ENCODE measurements at regions not wholly inside any gene's neighbourhood (a gene's known extent, or its start where the extent isn't known, plus 50 kb on each side); places are given as distances from the start of the nearest gene placed in this dataset.
"Not testable (repeated sequence)": the region's sequence is repeated elsewhere in the genome, so short reads cannot be mapped to it uniquely, and the experiment has no call there.

DNA sequence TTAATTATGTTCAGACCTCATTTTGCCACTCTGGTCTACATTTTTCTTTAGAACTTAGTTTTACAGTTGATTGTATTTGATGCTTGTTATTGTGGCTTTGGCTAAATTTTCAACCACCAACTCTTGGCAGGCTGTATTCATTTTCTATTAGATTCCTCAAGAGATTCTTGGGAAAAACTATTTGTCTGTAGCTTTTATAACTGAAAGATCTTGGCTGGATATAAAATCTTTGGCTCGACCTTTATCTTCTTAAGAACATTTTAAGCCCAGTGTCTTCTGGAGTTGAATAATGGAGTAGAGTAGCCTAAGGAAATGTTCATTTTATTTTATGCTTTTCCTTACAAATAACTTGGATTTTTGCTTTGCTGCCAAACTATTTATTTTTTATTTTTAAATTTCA is 848.5 kb downstream of the PCDH17 start:
- DNase-seq = no peak
- intact Hi-C loops (cut with DNase I) = no loop called here

DNA sequence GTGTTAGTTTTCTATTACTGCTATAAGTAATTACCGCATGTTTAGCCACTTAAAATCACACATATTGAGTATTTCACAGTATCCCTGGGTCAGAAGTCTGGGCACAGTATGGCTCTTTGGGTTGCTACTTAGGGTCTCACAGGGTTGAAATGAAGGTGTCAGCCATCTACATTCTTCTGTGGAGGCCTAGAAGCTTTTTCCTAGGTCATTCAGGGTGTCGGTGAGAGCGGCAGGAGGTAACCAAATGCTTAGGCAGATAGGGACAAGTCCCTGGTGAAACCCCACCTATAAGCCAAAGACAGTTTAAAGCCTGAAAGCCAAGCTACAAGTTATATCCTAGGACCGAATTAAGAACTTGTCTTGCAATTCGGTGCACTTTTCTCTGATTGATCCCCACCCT is 856.7 kb downstream of the PCDH17 start:
- DNase-seq = no peak
- H3K4me1 ChIP-seq (ENCODE audit: insufficient read depth) = no peaks in the 10 kb centered on the region
- H3K27ac ChIP-seq = no peak overlapping the region
- intact Hi-C loops (cut with DNase I) = no loop called here
- 82 to 86% (median 86%) methylated on average over 5 of the region's 5 CpGs for WGBS, 3 donors
- H3K9me3 ChIP-seq = no peaks in the 10 kb centered on the region
- no peak for TF ChIP-seq POLR2A (IDR thresholded peaks at IDR 0.05)
- TF ChIP-seq, protein P1, sequence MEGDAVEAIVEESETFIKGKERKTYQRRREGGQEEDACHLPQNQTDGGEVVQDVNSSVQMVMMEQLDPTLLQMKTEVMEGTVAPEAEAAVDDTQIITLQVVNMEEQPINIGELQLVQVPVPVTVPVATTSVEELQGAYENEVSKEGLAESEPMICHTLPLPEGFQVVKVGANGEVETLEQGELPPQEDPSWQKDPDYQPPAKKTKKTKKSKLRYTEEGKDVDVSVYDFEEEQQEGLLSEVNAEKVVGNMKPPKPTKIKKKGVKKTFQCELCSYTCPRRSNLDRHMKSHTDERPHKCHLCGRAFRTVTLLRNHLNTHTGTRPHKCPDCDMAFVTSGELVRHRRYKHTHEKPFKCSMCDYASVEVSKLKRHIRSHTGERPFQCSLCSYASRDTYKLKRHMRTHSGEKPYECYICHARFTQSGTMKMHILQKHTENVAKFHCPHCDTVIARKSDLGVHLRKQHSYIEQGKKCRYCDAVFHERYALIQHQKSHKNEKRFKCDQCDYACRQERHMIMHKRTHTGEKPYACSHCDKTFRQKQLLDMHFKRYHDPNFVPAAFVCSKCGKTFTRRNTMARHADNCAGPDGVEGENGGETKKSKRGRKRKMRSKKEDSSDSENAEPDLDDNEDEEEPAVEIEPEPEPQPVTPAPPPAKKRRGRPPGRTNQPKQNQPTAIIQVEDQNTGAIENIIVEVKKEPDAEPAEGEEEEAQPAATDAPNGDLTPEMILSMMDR (IDR thresholded peaks at IDR 0.05) = no peak
- no peak for TF ChIP-seq EP300 (IDR thresholded peaks at IDR 0.05)
- H3K27me3 ChIP-seq = no peaks in the 10 kb centered on the region
- H3K4me3 ChIP-seq = no peak overlapping the region
- H3K36me3 ChIP-seq = no peaks in the 10 kb centered on the region

More for the DNA sequence above, 848.5 kb downstream of the PCDH17 start:
- H3K9me3 ChIP-seq = no peaks in the 10 kb centered on the region
- no peak for TF ChIP-seq POLR2A (IDR thresholded peaks at IDR 0.05)
- TF ChIP-seq EP300 (IDR thresholded peaks at IDR 0.05) = no peak
- TF ChIP-seq, protein P1 (IDR thresholded peaks at IDR 0.05) = no peak
- no peak overlapping the region for H3K4me3 ChIP-seq
- no peaks in the 10 kb centered on the region for H3K36me3 ChIP-seq
- no peaks in the 10 kb centered on the region for H3K27me3 ChIP-seq
- WGBS, 3 donors = 48 to 74% (median 54%) methylated on average over 1 of the region's 1 CpG
- no peaks in the 10 kb centered on the region for H3K4me1 ChIP-seq (ENCODE audit: insufficient read depth)
- H3K27ac ChIP-seq = no peak overlapping the region

DNA sequence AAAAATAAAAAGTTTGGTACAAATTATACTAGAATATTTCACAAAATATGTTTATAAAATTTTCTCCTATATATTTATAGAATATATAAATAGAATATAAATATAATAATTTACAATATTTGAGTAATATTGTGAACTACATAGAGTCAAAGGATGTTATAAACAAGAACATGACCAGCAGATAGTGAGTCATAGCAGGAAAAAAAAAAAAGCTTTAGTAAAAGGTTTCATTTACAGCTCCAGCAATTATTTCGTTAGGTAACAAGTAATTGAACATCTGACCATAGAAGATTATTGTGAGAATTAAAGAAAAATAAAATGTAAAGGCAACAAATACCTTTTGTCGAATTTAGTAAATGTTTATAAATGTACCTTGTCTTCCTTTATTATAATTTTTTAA is 864.1 kb downstream of the PCDH17 start:
- Histone ChIP-seq H3K27me3 (no peaks in the 10 kb centered on the region), H3K4me1 (ENCODE audit: insufficient read depth) (no peaks in the 10 kb centered on the region), H3K27ac (no peak overlapping the region), H3K36me3 (no peaks in the 10 kb centered on the region), H3K9me3 (no peaks in the 10 kb centered on the region), H3K4me3 (no peak overlapping the region)
- TF ChIP-seq EP300 (IDR thresholded peaks at IDR 0.05) (no peak), POLR2A (IDR thresholded peaks at IDR 0.05) (no peak)
- TF ChIP-seq, protein P1 (IDR thresholded peaks at IDR 0.05) = no peak
- 67 to 78% (median 71%) methylated on average over 2 of the region's 2 CpGs for WGBS, 3 donors
- intact Hi-C loops (cut with DNase I) = no loop called here
- no peak for DNase-seq

DNA sequence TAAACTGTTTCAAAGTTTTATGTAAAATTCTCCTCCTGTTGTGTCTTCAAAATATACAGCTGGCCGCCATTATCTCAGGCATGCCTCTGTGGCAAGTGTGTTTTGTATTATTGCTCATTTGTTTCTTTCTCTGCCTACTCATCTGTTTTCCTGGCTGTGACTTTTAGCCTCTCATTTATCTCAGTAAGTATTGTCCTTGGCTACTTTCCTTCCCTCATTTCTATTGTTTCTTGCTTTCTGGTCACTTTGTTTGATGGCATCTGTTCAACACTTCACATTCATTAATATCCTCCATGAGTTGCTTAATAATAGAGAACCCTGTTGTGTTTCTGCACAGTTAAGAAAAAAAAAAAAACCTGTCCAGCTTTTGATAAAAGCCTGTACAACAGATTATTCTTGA is 869.4 kb downstream of the PCDH17 start:
- WGBS, 3 donors = 7 to 24% (median 16%) methylated on average over 1 of the region's 1 CpG
- DNase-seq = no peak
- no peak overlapping the region for H3K4me3 ChIP-seq
- TF ChIP-seq, protein P1 (IDR thresholded peaks at IDR 0.05) = no peak
- no peak for TF ChIP-seq EP300 (IDR thresholded peaks at IDR 0.05)
- no peak for TF ChIP-seq POLR2A (IDR thresholded peaks at IDR 0.05)
- H3K9me3 ChIP-seq = no peaks in the 10 kb centered on the region
- intact Hi-C loops (cut with DNase I) = no loop called here
- H3K27ac ChIP-seq = no peak overlapping the region
- H3K36me3 ChIP-seq = no peaks in the 10 kb centered on the region
- no peaks in the 10 kb centered on the region for H3K4me1 ChIP-seq (ENCODE audit: insufficient read depth)
- H3K27me3 ChIP-seq = no peaks in the 10 kb centered on the region

DNA sequence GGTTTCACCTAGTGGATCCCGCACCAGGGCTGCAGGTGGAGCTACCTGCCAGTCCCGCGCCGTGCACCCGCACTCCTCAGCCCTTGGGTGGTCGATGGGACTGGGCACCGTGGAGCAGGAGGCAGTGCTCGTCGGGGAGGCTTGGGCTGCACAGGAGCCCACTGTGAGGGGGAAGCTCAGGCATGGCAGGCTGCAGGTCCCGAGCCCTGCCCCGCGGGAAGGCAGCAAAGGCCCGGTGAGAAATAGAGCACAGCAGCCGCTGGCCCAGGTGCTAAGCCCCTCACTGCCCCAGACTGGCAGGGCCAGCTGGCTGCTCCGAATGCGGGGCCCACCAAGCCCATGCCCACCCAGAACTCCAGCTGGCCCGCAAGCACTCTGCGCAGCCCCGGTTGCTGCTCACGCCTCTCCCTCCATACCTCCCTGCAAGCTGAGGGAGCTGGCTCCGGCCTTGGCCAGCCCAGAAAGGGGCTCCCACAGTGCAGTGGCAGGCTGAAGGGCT is 872.7 kb downstream of the PCDH17 start:
- H3K27ac ChIP-seq; H3K4me3 ChIP-seq; H3K9me3 ChIP-seq; H3K36me3 ChIP-seq; H3K27me3 ChIP-seq; intact Hi-C loops (cut with DNase I); H3K4me1 ChIP-seq (ENCODE audit: insufficient read depth); DNase-seq: not testable (repeated sequence)
- 96 to 97% (median 96%) methylated on average over 20 to 21 of the region's 21 CpGs for WGBS, 3 donors

DNA sequence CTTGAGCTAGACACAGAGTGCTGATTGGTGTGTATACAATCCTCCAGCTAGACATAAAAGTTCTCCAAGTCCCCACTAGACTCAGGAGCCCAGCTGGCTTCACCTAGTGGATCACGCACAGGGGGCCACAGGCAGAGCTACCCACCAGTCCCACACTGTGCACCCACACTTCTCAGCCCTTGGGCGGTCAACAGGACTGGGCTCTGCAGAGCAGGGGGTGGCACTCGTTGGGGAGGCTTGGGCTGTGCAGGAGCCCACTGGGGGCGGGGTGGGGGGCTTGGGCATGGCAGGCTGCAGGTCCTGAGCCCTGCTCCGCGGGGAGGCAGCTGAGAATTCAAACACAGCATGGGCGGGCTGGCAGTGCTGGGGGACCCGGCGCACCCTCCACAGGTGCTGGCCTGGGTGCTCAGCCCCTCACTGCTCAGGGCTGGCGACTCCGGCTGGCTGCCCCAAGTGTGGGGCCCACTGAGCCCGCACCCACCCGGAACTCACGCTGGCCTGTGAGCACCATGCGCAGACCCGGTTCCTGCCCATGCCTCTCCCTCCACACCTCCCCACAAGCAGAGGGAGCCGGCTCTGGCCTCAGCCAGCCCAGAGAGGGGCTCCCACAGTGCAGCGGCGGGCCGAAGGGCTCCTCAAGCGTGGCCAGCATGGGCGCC is 873.8 kb downstream of the PCDH17 start:
- DNase-seq; H3K9me3 ChIP-seq; H3K27ac ChIP-seq; H3K27me3 ChIP-seq; H3K36me3 ChIP-seq; H3K4me1 ChIP-seq (ENCODE audit: insufficient read depth); intact Hi-C loops (cut with DNase I); H3K4me3 ChIP-seq: not testable (repeated sequence)
- WGBS, 3 donors = 88 to 94% (median 92%) methylated on average over 19 to 22 of the region's 22 CpGs
